Transverse colon (tissue), 4 donors: ENCODE measurements at regions not wholly inside any gene's neighbourhood (a gene's known extent, or its start where the extent isn't known, plus 50 kb on each side); places are given as distances from the start of the nearest gene placed in this dataset.

Source experiments
- CTCF ChIP-seq, 5 experiments: fragments of 200-600 bp in 3 of 5; fragments of 450-650 bp in 2 of 5; sonication (generic) in 3 of 5; IDR thresholded peaks; 1 replicate in 2 of 5; 2 replicates in 3 of 5; pipeline ENCODE4 v1.5.1; 2016 to 2017; ENCODE audit warnings: antibody characterized with exemption in 5 of 5, inconsistent platforms in 3 of 5, mild to moderate bottlenecking in 2 of 5, moderate library complexity in 1 of 5
- POLR2AphosphoS5 ChIP-seq, 3 donors: sonication (generic); formaldehyde crosslinking; IDR thresholded peaks; one replicate each; pipeline ENCODE4 v1.6.1; 2016; ENCODE audit warnings: antibody characterized with exemption in 3 of 3

- TF ChIP-seq CTCF (IDR thresholded peaks at IDR 0.05), result no peak
- no peak for TF ChIP-seq POLR2AphosphoS5 (IDR thresholded peaks at IDR 0.05)
Measured at GRCh38 chr2:182597570-182598295, 118.3 kb upstream of the DNAJC10 start.
